ENCODE measurements at regions not wholly inside any gene's neighbourhood (a gene's known extent, or its start where the extent isn't known, plus 50 kb on each side); places are given as distances from the start of the nearest gene placed in this dataset.

- no peaks in the 10 kb centered on the region for H3K4me1 ChIP-seq (ENCODE audit: control insufficient read depth, insufficient read depth, low read length)
- intact Hi-C loops (cut with DNase I), result no loop called here
- no peak for ATAC-seq
- no peak overlapping the region for H3K27ac ChIP-seq (ENCODE audit: low read length)
- H3K9me3 ChIP-seq (ENCODE audit: control insufficient read depth, low read length), result no peaks in the 10 kb centered on the region
- WGBS, result 66% methylated on average over 7 of the region's 7 CpGs
- H3K4me3 ChIP-seq (ENCODE audit: low read length), result no peak overlapping the region
- DNase-seq, result no peak
- no peaks in the 10 kb centered on the region for H3K27me3 ChIP-seq (ENCODE audit: control insufficient read depth, insufficient read depth)
These were observed 82.7 kb upstream of the VGLL3 start for GRCh38 chr3:87073496-87074145.

GRCh38 chr3:87072446-87072845, 81.5 kb upstream of the VGLL3 start:
- H3K27me3 ChIP-seq (ENCODE audit: control insufficient read depth, insufficient read depth), result no peaks in the 10 kb centered on the region
- H3K27ac ChIP-seq (ENCODE audit: low read length), result no peak overlapping the region
- DNase-seq, result no peak
- intact Hi-C loops (cut with DNase I), result no loop called here
- no peak overlapping the region for H3K4me3 ChIP-seq (ENCODE audit: low read length)
- no peaks in the 10 kb centered on the region for H3K9me3 ChIP-seq (ENCODE audit: control insufficient read depth, low read length)
- no peak for ATAC-seq
- no peaks in the 10 kb centered on the region for H3K4me1 ChIP-seq (ENCODE audit: control insufficient read depth, insufficient read depth, low read length)

- no peak overlapping the region for H3K4me3 ChIP-seq (ENCODE audit: low read length)
- no peak overlapping the region for H3K27ac ChIP-seq (ENCODE audit: low read length)
- 60% methylated on average over 6 of the region's 6 CpGs for WGBS
- no peak for ATAC-seq
- H3K27me3 ChIP-seq (ENCODE audit: control insufficient read depth, insufficient read depth), result no peaks in the 10 kb centered on the region
- DNase-seq, result no peak
- H3K9me3 ChIP-seq (ENCODE audit: control insufficient read depth, low read length), result no peaks in the 10 kb centered on the region
- H3K4me1 ChIP-seq (ENCODE audit: control insufficient read depth, insufficient read depth, low read length), result no peaks in the 10 kb centered on the region
- intact Hi-C loops (cut with DNase I), result no loop called here
These were observed 79.0 kb upstream of the VGLL3 start for GRCh38 chr3:87069971-87070370.

- 79% methylated on average over 5 of the region's 5 CpGs for WGBS
- ATAC-seq, result no peak
- no peaks in the 10 kb centered on the region for H3K27me3 ChIP-seq (ENCODE audit: control insufficient read depth, insufficient read depth)
- H3K4me1 ChIP-seq (ENCODE audit: control insufficient read depth, insufficient read depth, low read length), result no peaks in the 10 kb centered on the region
- no peaks in the 10 kb centered on the region for H3K9me3 ChIP-seq (ENCODE audit: control insufficient read depth, low read length)
- no peak overlapping the region for H3K4me3 ChIP-seq (ENCODE audit: low read length)
- DNase-seq, result no peak
- no peak overlapping the region for H3K27ac ChIP-seq (ENCODE audit: low read length)
- intact Hi-C loops (cut with DNase I), result no loop called here
These were observed 78.1 kb upstream of the VGLL3 start for GRCh38 chr3:87069021-87069420.

GRCh38 chr3:87062685-87063084, 71.7 kb upstream of the VGLL3 start:
- no peak overlapping the region for H3K4me3 ChIP-seq (ENCODE audit: low read length)
- H3K4me1 ChIP-seq (ENCODE audit: control insufficient read depth, insufficient read depth, low read length), result no peaks in the 10 kb centered on the region
- H3K27me3 ChIP-seq (ENCODE audit: control insufficient read depth, insufficient read depth), result no peaks in the 10 kb centered on the region
- DNase-seq (no peak), ATAC-seq (no peak)
- 83% methylated on average over 3 of the region's 3 CpGs for WGBS
- no peak overlapping the region for H3K27ac ChIP-seq (ENCODE audit: low read length)
- H3K9me3 ChIP-seq (ENCODE audit: control insufficient read depth, low read length), result no peaks in the 10 kb centered on the region
- intact Hi-C loops (cut with DNase I), result no loop called here

- 84% methylated on average over 1 of the region's 1 CpG for WGBS
- no peak for ATAC-seq
- H3K4me1 ChIP-seq (ENCODE audit: control insufficient read depth, insufficient read depth, low read length), result no peaks in the 10 kb centered on the region
- intact Hi-C loops (cut with DNase I), result no loop called here
- no peaks in the 10 kb centered on the region for H3K27me3 ChIP-seq (ENCODE audit: control insufficient read depth, insufficient read depth)
- H3K27ac ChIP-seq (ENCODE audit: low read length), result no peak overlapping the region
- DNase-seq, result no peak
- H3K4me3 ChIP-seq (ENCODE audit: low read length), result no peak overlapping the region
- no peaks in the 10 kb centered on the region for H3K9me3 ChIP-seq (ENCODE audit: control insufficient read depth, low read length)
These were observed 66.5 kb upstream of the VGLL3 start for GRCh38 chr3:87057474-87057873.

GRCh38 chr3:87053553-87053952, 62.6 kb upstream of the VGLL3 start:
- Histone ChIP-seq H3K4me3 (ENCODE audit: low read length) (no peak overlapping the region), H3K27me3 (ENCODE audit: control insufficient read depth, insufficient read depth) (no peaks in the 10 kb centered on the region), H3K27ac (ENCODE audit: low read length) (no peak overlapping the region), H3K9me3 (ENCODE audit: control insufficient read depth, low read length) (no peaks in the 10 kb centered on the region), H3K4me1 (ENCODE audit: control insufficient read depth, insufficient read depth, low read length) (no peaks in the 10 kb centered on the region)
- no peak for DNase-seq
- ATAC-seq, result no peak
- intact Hi-C loops (cut with DNase I), result no loop called here

- no peaks in the 10 kb centered on the region for H3K4me1 ChIP-seq (ENCODE audit: control insufficient read depth, insufficient read depth, low read length)
- no peak overlapping the region for H3K4me3 ChIP-seq (ENCODE audit: low read length)
- WGBS, result 59% methylated on average over 37 of the region's 37 CpGs
- no peaks in the 10 kb centered on the region for H3K27me3 ChIP-seq (ENCODE audit: control insufficient read depth, insufficient read depth)
- ATAC-seq (no peak), DNase-seq (peak in 2 of 3 donors; percentile 7 to 31)
- intact Hi-C loops (cut with DNase I), result no loop called here
- no peak overlapping the region for H3K27ac ChIP-seq (ENCODE audit: low read length)
- H3K9me3 ChIP-seq (ENCODE audit: control insufficient read depth, low read length), result no peaks in the 10 kb centered on the region
These were observed 61.7 kb upstream of the VGLL3 start for GRCh38 chr3:87052499-87053260.

- Histone ChIP-seq H3K27me3 (ENCODE audit: control insufficient read depth, insufficient read depth) (no peaks in the 10 kb centered on the region), H3K4me1 (ENCODE audit: control insufficient read depth, insufficient read depth, low read length) (no peaks in the 10 kb centered on the region), H3K4me3 (ENCODE audit: low read length) (no peak overlapping the region), H3K9me3 (ENCODE audit: control insufficient read depth, low read length) (no peaks in the 10 kb centered on the region), H3K27ac (ENCODE audit: low read length) (no peak overlapping the region)
- 55% methylated on average over 2 of the region's 2 CpGs for WGBS
- intact Hi-C loops (cut with DNase I), result no loop called here
- ATAC-seq (no peak), DNase-seq (no peak)
These were observed 56.9 kb upstream of the VGLL3 start for GRCh38 chr3:87047852-87048251.

GRCh38 chr3:87046241-87046640, 55.3 kb upstream of the VGLL3 start:
- no peaks in the 10 kb centered on the region for H3K27me3 ChIP-seq (ENCODE audit: control insufficient read depth, insufficient read depth)
- DNase-seq (no peak), ATAC-seq (no peak)
- no peak overlapping the region for H3K4me3 ChIP-seq (ENCODE audit: low read length)
- no peak overlapping the region for H3K27ac ChIP-seq (ENCODE audit: low read length)
- WGBS, result 56% methylated on average over 4 of the region's 4 CpGs
- H3K4me1 ChIP-seq (ENCODE audit: control insufficient read depth, insufficient read depth, low read length), result no peaks in the 10 kb centered on the region
- intact Hi-C loops (cut with DNase I), result no loop called here
- H3K9me3 ChIP-seq (ENCODE audit: control insufficient read depth, low read length), result no peaks in the 10 kb centered on the region

GRCh38 chr3:87045473-87045872, 54.5 kb upstream of the VGLL3 start:
- Histone ChIP-seq H3K4me3 (ENCODE audit: low read length) (no peak overlapping the region), H3K4me1 (ENCODE audit: control insufficient read depth, insufficient read depth, low read length) (no peaks in the 10 kb centered on the region), H3K9me3 (ENCODE audit: control insufficient read depth, low read length) (no peaks in the 10 kb centered on the region), H3K27me3 (ENCODE audit: control insufficient read depth, insufficient read depth) (no peaks in the 10 kb centered on the region), H3K27ac (ENCODE audit: low read length) (no peak overlapping the region)
- ATAC-seq (no peak), DNase-seq (no peak)
- intact Hi-C loops (cut with DNase I), result no loop called here
- 87% methylated on average over 1 of the region's 1 CpG for WGBS

GRCh38 chr3:87044846-87045245, 53.9 kb upstream of the VGLL3 start:
- no peaks in the 10 kb centered on the region for H3K27me3 ChIP-seq (ENCODE audit: control insufficient read depth, insufficient read depth)

More at GRCh38 chr3:87044846-87045245, 53.9 kb upstream of the VGLL3 start:
- ATAC-seq, result no peak
- Histone ChIP-seq H3K27ac (ENCODE audit: low read length) (no peak overlapping the region), H3K4me3 (ENCODE audit: low read length) (no peak overlapping the region), H3K9me3 (ENCODE audit: control insufficient read depth, low read length) (no peaks in the 10 kb centered on the region), H3K4me1 (ENCODE audit: control insufficient read depth, insufficient read depth, low read length) (no peaks in the 10 kb centered on the region)
- intact Hi-C loops (cut with DNase I), result no loop called here
- 77% methylated on average over 2 of the region's 2 CpGs for WGBS
- DNase-seq, result no peak

Data from right cardiac atrium (tissue), 5 donors.